ENCODE measurements at regions not wholly inside any gene's neighbourhood (a gene's known extent, or its start where the extent isn't known, plus 50 kb on each side); places are given as distances from the start of the nearest gene placed in this dataset.

DNA sequence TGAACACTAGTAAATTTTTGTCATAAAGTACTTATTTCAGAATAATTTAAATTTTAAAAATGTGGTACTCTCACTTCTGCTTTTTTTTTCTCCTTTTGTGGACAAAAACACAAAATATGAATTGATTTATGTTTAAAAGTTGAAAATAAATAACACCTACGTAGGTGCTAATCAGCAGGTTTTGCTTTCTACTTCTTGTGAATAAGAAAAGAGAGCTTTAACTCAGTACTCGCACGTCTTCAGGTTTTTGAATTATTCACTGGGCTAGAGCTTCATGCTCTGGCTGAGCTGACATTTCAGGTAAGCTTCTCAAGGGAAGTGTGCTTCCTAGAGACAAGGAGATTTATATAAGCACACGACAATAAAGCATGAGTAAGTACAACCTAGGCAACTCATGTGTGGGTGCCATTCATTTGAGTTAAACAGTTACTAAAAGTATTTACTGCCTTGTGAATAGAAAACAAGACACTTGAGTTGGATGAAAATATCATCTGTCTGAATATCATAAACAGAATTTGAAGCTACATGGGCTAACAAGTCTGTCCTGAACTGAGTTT lies 190.0 kb upstream of the POT1 start:
- Histone ChIP-seq H3K27me3 (no peaks in the 10 kb centered on the region), H3K27ac (no peak overlapping the region), H3K4me1 (no peaks in the 10 kb centered on the region), H3K4me3 (no peak overlapping the region), H3K9me3 (peaks cover 0 to under 1% of the 10 kb centered on the region in 2 donors), H3K36me3 (no peaks in the 10 kb centered on the region)
- DNase-seq (no peak), ATAC-seq (no peak)
- intact Hi-C loops (cut with DNase I) = no loop called here
- TF ChIP-seq, protein P1, sequence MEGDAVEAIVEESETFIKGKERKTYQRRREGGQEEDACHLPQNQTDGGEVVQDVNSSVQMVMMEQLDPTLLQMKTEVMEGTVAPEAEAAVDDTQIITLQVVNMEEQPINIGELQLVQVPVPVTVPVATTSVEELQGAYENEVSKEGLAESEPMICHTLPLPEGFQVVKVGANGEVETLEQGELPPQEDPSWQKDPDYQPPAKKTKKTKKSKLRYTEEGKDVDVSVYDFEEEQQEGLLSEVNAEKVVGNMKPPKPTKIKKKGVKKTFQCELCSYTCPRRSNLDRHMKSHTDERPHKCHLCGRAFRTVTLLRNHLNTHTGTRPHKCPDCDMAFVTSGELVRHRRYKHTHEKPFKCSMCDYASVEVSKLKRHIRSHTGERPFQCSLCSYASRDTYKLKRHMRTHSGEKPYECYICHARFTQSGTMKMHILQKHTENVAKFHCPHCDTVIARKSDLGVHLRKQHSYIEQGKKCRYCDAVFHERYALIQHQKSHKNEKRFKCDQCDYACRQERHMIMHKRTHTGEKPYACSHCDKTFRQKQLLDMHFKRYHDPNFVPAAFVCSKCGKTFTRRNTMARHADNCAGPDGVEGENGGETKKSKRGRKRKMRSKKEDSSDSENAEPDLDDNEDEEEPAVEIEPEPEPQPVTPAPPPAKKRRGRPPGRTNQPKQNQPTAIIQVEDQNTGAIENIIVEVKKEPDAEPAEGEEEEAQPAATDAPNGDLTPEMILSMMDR (IDR thresholded peaks at IDR 0.05) = no peak

GRCh38 chr7:125118444-125118843 lies 188.8 kb upstream of the POT1 start:
- TF ChIP-seq, protein P1 (IDR thresholded peaks at IDR 0.05) = no peak
- no peak for ATAC-seq
- no peak for DNase-seq
- no peak overlapping the region for H3K4me3 ChIP-seq
- intact Hi-C loops (cut with DNase I) = no loop called here
- no peaks in the 10 kb centered on the region for H3K4me1 ChIP-seq
- H3K27ac ChIP-seq = no peak overlapping the region
- H3K27me3 ChIP-seq = no peaks in the 10 kb centered on the region
- H3K36me3 ChIP-seq = no peaks in the 10 kb centered on the region
- no peaks in the 10 kb centered on the region for H3K9me3 ChIP-seq

DNA sequence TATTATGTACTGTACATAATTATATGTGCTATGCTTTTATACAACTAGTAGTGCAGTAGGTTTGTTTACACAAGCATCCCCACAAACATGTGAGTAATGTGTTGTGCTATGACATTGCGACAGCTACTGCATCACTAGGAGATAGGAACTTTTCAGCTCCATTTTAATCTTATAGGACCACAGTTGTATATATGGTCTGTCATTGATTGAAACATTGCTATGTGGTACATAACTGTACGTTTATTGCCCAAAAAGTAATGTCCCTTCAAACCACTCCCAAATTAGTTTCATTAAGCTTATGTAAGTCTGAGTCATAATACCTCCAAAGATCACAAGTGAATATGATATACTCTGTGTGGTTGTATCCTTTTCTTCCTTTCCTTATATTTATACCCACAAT lies 183.2 kb upstream of the POT1 start:
- DNase-seq = no peak
- Histone ChIP-seq H3K4me3 (no peak overlapping the region), H3K27me3 (no peaks in the 10 kb centered on the region), H3K36me3 (no peaks in the 10 kb centered on the region), H3K27ac (no peak overlapping the region), H3K9me3 (peaks cover 0 to 8% of the 10 kb centered on the region in 2 donors), H3K4me1 (no peaks in the 10 kb centered on the region)
- no peak for ATAC-seq
- intact Hi-C loops (cut with DNase I) = no loop called here
- TF ChIP-seq, protein P1 (IDR thresholded peaks at IDR 0.05) = no peak

DNA sequence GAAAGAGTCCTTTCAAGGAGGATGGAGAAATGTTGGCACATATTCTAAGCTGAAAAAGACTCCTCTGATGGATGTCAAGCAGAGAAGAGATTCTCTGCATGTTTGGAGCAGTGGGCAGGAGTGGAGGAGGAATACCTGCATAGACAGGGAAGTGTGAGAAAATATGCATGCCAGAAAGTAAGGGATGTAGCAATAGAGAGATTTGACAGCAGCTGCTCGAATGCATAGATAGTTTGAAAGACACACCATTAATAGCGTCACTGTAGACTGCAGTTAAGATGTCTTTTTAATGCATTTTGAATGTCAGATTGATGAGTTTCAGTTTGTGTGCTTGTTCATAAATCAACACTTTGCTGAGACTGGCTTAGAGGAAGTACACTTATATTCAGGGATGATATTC lies 169.9 kb upstream of the POT1 start:
- no peak for ATAC-seq
- no peaks in the 10 kb centered on the region for H3K4me1 ChIP-seq

DNA sequence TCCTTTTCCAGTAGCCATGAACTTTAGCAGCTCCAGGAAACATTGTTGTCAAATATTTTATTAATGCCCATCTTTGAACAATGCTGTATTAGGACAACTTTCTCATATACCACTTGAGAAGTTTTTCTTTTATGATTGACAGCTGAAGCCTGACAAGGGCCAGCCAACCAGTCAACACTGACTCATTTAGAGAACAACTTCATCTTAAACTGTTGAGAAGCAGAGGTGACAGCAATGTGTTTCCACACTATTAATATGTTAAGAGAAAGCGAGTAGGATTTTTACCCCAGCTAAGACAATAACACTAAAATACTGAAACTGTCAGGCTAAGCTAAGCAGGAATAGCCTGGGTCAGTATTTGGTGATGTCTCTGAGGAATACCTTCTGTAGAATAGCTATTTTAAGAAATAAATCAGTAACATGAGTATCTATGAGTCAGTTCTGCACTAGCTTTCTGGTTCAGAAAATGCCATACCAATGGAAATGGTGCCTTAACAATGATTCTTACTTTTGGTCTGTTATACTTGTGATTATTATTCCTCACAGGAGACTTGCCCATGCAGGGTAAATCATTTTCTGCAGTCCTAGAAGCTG lies 168.8 kb upstream of the POT1 start:
- ATAC-seq (no peak), DNase-seq (no peak)
- H3K4me3 ChIP-seq = no peak overlapping the region
- no peaks in the 10 kb centered on the region for H3K36me3 ChIP-seq
- H3K27ac ChIP-seq = no peak overlapping the region
- intact Hi-C loops (cut with DNase I) = no loop called here
- no peaks in the 10 kb centered on the region for H3K27me3 ChIP-seq
- no peaks in the 10 kb centered on the region for H3K9me3 ChIP-seq
- TF ChIP-seq, protein P1 (IDR thresholded peaks at IDR 0.05) = no peak
- H3K4me1 ChIP-seq = no peaks in the 10 kb centered on the region

More for the DNA sequence above, 169.9 kb upstream of the POT1 start:
- no peak for DNase-seq
- Histone ChIP-seq H3K9me3 (peaks cover 0 to 2% of the 10 kb centered on the region in 2 donors), H3K27me3 (no peaks in the 10 kb centered on the region), H3K27ac (no peak overlapping the region), H3K36me3 (no peaks in the 10 kb centered on the region), H3K4me3 (no peak overlapping the region)
- TF ChIP-seq, protein P1 (IDR thresholded peaks at IDR 0.05) = no peak
- intact Hi-C loops (cut with DNase I) = no loop called here
